Forelimb muscle (tissue), 1 donor: ENCODE measurements at regions not wholly inside any gene's neighbourhood (a gene's known extent, or its start where the extent isn't known, plus 50 kb on each side); places are given as distances from the start of the nearest gene placed in this dataset.
"Not testable (repeated sequence)": the region's sequence is repeated elsewhere in the genome, so short reads cannot be mapped to it uniquely, and the experiment has no call there.

ENCODE experiments used
- DNase-seq: peaks from one replicate; pipeline ENCODE4 v3.0.0-alpha.2; 2013; ENCODE audit warnings: low read depth

GRCh38 chr10:90250784-90251183 is 549.4 kb downstream of the KIF20B start:
- DNase-seq = not testable (repeated sequence)

GRCh38 chr10:90269699-90270098 is 568.3 kb downstream of the KIF20B start:
- no peak for DNase-seq

GRCh38 chr10:90274721-90275468 is 573.5 kb downstream of the KIF20B start:
- DNase-seq = no peak

GRCh38 chr10:90276894-90277475 is 575.6 kb downstream of the KIF20B start:
- no peak for DNase-seq

- no peak for DNase-seq
Observed at GRCh38 chr10:90286406-90286805, 571.4 kb downstream of the HTR7 start.

GRCh38 chr10:90286941-90287340 is 570.9 kb downstream of the HTR7 start:
- no peak for DNase-seq

GRCh38 chr10:90288391-90288933 is 569.4 kb downstream of the HTR7 start:
- no peak for DNase-seq

GRCh38 chr10:90289037-90289436 is 568.8 kb downstream of the HTR7 start:
- DNase-seq = no peak

- DNase-seq = no peak
Observed at GRCh38 chr10:90293616-90294015, 564.2 kb downstream of the HTR7 start.

- not testable (repeated sequence) for DNase-seq
Observed at GRCh38 chr10:90294821-90295540, 562.9 kb downstream of the HTR7 start.

GRCh38 chr10:90302031-90302430 is 555.8 kb downstream of the HTR7 start:
- DNase-seq = not testable (repeated sequence)

GRCh38 chr10:90302758-90303481 is 554.9 kb downstream of the HTR7 start:
- no peak for DNase-seq

- DNase-seq = no peak
Observed at GRCh38 chr10:90304533-90304932, 553.3 kb downstream of the HTR7 start.

- DNase-seq = peak; percentile 90
Observed at GRCh38 chr10:90306187-90306586, 551.7 kb downstream of the HTR7 start.

GRCh38 chr10:90308223-90308622 is 549.6 kb downstream of the HTR7 start:
- DNase-seq = no peak

- no peak for DNase-seq
Observed at GRCh38 chr10:90313576-90314325, 544.1 kb downstream of the HTR7 start.

- DNase-seq = no peak
Observed at GRCh38 chr10:90314718-90315117, 543.1 kb downstream of the HTR7 start.

GRCh38 chr10:90317172-90317571 is 540.7 kb downstream of the HTR7 start:
- DNase-seq = no peak

GRCh38 chr10:90318659-90319058 is 539.2 kb downstream of the HTR7 start:
- no peak for DNase-seq

- DNase-seq = no peak
Observed at GRCh38 chr10:90319188-90319914, 538.5 kb downstream of the HTR7 start.
